OCI-M1 (cell line): ENCODE measurements at regions not wholly inside any gene's neighbourhood (a gene's known extent, or its start where the extent isn't known, plus 50 kb on each side); places are given as distances from the start of the nearest gene placed in this dataset.
"Not testable (repeated sequence)": the region's sequence is repeated elsewhere in the genome, so short reads cannot be mapped to it uniquely, and the experiment has no call there.

Source experiments
- DNase-seq: peaks from one replicate; lab custom pipeline; 2025; lab: John Stamatoyannopoulos, UW

DNA sequence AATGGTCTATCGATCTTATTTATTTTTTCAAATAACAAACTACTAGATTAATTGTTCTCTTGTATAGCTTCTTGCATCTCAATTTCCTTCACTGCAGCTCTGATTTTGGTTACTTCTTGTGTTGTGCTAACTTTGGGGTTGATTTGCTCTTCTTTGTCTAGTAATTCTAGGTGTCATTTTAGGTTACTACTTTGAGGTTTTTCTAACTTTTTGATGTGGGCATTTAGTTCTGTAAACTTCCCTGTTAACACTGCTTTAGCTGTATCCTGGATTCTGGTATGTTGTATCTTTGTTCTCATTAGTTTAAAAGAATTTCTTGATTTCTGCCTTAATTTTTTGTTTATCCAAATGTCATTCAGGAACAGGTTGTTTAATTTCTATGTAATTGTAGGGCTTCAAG lies 1188.0 kb downstream of the DNAJB9 start:
- no peak for DNase-seq

DNA sequence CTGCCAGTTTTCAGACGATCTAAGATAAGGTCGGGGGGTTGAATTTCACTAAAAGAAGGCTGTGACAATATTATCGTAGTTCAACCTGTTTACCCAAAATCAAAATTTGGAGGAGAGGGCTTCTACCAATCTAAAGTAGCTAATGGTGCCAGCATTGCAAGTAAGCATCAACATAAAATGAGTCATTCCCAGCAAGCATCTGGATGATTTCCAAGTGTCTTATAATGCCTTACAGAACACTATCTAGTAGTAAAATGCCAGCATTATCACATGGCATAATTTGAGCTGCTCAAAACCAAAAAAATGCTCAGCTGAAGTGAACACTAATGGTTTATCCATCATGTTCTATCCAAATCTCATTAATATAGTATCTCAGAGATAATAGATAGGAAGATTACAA lies 1193.9 kb downstream of the DNAJB9 start:
- peak; percentile 1 for DNase-seq

DNA sequence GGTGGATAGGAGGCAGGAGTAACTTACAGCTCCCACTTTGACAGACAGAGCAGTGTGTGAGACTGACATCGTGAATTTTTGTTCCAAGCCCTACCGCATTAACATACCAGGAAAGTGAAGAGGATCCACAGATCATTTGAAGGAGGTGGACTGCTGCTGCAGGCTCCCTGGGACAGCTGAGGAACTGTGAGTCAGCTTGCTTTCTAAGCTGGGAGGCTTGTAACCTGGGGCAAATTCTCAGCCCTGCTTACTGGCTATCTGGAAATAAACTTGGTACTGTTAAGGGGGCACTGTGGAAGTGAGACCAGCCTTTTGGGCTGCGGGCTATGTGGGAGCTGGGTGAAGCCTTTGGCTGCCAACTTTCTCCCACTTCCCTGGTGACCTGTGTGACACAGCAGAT lies 1202.5 kb downstream of the DNAJB9 start:
- DNase-seq = no peak

DNA sequence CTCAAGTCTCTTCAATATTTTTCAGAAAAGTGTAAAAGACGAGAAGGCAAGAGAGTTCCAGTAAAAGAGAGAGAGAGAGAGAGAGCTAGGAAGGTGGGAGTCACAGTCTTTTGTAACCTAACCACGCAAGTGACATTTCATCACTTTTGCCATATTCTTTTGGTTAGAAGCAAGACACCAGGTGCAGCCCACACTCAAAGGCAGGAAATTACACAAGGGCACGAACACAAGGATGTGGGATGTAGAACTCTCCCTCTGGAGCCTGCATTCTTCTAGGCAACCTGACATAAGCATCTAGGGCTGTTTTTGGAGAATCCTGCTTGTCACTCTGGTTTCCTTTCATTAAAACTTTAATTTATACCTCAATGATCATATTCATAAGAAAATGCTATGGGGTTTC lies 1213.1 kb downstream of the DNAJB9 start:
- DNase-seq = no peak

DNA sequence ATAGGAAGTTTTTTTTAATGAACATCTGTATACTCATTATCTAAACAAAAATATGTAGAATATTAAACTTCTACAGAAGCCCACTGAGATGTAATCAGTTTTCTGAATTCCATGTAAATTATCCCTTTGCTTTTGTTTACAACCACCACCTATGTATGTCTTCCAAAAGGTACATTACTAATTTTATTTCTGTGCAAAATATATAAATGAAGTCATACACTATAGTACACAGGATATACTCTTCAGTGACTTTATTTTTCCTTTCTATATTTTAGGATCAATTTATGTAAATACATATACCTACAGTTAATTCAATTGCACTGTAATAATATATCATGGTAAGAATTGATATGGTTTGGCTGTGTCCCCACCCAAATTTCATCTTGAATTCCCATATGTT lies 1236.9 kb downstream of the DNAJB9 start:
- no peak for DNase-seq

DNA sequence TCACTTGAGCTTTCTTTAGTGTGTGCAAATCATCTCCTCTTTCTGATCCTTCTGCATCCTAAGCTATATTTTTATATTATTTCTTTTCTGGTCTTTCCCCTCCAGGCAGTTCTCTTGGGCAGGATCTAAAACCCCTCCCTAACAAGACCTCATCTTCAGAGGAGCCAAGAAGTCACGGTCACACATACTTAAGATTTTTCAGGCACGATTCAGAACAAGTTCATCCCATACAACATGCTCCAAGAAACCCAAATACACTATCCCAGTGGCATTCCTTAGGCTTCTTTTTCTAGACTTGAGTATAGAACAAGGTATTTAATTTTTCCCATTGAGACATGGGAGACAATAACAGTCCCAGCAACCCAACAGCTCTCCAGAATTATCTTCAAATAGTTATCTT lies 1251.5 kb downstream of the DNAJB9 start:
- DNase-seq = no peak

DNA sequence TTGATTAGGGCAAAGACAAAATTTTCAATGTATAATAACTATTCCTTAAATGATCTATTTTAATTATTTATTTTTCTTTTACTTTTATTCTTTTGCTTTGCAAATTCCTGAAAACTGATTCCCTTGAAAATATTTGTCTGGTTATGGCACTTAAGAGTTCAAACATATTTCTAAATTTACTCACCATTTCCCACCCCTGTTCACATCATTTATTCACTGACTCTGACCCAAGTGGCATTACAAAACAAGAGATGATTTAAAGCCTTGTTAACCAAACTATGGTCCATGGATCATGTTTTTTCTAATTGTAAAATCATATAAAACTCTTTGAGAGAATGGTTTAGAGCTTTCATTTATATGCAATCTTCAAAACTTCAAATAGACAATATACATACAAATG lies 1256.1 kb upstream of the LRRN3 start:
- no peak for DNase-seq

DNA sequence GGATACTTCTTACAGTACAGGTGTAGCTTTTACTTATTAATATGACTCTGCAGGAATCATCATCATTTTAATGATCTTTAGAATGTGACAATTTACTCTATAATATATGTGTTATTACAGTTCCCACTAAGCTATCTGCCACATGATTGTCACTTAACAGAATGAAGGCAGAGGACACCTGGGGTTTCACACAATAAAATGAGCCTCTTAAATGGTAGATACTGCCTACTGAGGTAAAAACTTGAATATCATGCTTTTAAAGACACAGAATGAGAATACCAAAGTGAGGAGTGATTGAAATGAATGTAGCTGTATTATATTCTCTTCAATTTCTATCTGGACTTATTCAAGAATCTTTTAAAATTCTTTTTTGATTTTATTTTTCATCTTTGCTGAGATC lies 1255.3 kb upstream of the LRRN3 start:
- no peak for DNase-seq

DNA sequence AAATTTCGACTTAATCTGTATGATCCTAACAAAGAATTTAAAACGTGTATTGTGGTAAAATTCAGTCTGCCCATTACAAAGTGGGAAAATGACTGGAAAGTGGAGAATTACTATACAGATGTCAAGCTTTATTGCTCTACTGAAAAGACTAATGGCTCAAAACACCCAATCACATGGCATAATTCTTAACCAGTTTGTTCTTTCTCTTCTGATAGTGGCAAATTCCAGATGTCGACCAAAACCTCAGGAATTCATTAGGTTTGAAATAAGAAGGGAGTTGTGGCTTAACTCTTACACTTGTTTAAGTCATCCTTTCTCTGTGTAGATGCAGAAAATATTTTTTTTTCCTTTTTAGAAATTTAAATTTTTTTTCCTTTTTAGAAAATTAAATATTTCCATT lies 1254.9 kb upstream of the LRRN3 start:
- no peak for DNase-seq

DNA sequence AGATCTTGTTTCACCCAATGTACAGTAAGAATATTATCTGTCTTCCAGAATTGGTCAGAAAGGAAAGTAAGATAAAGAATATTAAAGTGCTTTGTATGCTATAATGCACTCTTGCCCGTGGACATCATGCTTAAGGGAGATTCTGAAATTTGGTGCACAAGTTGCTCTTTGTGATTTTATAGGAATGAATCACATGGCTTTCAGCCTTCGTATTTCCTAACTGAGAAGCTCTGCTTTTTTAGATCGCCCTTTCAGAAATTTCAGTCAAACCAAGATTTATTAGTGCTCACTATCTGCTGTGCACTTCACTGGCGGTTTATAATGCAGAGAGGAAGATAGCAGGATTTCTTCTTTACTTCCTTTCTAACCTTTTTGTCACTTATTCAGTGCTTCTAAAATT lies 1248.5 kb upstream of the LRRN3 start:
- peak; percentile 1 for DNase-seq

DNA sequence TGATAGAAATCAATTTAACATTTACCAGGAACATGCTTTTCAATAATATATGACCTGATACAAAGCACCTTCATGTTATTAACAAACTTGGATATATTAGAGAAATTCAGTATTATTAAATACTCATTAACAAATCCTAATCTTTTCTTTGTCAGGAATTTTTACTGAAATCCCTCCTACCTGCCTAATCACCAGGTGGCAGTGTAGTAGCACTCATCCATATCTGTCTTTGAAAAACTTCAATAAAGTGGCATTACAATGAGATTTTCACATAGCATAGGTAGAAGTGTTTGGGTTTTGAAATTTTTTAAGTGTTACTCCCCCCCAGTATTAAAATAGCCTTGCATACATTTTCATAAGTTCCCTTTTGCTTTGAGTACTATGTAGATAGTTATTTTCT lies 1246.6 kb upstream of the LRRN3 start:
- peak; percentile 31 for DNase-seq

DNA sequence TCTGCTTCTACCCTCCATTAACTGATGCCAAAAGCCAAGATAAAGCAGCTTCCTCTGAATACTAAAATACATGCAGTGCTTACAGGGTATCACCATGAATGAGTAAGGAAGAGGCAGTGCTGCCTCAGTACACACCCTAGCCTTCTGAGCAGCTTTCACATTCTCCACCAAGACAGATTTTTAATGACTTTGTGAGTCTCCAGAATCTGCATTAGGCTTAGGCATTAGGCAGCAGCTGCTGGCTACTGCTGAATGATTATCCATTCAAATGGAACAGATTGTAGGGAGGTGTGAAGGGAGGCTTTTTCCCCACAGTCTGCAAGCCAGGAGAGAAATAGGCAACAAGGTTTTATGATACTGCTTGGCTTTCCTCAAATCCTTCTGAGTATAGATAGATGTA lies 1226.7 kb upstream of the LRRN3 start:
- DNase-seq = no peak

DNA sequence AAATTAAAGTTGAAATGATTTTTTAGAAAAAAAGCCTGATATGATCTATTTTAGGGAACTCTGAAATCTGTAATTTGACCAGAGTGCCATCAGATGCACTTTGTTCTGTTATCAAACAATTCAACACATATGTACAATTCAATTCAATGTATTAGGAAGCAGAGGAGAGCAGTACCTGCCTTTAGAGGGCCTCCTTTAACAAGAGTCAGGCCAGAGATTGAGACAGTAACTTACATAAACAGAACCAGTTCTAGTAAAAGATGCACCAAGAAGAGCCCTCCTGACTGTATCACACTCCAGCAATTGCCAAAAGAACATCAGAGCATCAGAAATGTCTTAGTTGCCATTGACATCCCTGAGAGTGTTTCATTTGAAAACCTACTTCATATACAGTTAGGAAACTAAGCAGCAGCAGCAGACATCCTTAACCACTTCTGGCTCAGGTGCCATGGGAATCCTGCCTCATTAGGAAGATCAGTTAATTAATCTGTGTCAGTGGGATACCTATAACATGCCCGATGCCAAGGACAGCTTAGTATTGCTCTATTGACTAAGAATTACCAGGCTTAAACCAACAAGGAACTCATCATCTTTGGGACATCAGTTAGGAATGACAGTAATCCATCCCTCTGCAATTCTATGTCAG lies 1222.6 kb upstream of the LRRN3 start:
- DNase-seq = no peak

DNA sequence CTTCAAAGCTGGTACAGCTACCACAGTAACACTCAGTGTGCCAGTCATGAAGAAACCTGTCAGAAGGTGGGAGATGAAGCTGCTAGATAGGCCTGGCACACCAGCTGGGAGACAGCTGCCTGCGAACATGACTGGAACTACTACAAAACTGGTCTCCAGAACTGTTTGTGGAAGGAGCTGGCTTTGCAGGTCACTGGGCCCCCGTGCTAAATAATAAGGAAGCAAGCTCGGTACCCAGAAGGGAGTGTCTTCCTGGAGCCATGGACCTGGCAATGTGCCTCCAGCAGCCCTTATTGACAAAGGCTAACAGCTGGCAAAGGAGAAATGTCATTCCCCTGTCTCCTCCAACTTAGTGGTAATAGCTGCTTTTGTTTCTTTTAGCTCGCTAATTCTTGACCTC lies 1217.6 kb upstream of the LRRN3 start:
- no peak for DNase-seq

DNA sequence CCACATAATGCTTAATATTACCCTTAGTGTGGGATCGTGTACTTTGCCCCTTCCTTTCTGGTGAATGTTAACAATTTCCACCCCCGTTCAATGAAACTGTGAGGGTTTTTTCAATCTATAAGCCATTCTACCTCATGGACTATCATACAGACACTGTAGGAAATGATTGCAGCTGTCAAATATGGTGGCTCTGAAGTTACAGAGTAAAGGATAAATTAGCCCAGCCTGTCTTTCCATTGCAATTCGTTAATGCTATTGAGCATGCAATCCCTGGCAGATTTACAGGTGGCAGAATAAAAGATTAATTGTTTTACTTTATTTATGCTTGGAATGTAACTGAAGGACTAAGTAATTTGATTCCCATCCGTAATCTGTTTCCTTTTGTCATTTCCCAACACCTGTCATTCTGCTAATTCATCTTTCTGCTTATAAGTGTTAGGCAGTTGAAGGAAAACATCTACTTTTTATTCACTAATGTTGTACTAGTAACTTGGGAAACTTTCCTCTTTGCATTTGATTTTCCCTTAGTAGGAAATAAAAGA lies 1211.6 kb upstream of the LRRN3 start:
- no peak for DNase-seq

DNA sequence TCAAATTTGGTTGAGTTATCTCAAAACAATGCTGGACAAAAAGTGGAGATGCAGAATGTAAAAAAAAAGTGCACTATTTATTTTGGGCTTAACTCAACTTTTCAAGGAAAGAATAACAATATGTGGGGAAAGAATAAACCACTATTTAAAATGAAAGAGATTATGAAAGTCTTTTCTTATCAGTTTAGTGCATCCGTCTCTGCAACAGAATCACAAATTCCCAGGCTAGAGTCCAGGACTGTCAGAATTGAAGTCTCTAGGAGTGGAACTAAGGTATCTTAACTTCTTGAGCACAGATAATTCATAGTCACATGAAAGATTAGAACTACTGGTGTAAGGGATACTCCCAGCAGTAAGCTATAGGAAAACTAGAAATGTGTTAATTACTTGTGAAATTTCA lies 1200.3 kb upstream of the LRRN3 start:
- DNase-seq = peak; percentile 80

DNA sequence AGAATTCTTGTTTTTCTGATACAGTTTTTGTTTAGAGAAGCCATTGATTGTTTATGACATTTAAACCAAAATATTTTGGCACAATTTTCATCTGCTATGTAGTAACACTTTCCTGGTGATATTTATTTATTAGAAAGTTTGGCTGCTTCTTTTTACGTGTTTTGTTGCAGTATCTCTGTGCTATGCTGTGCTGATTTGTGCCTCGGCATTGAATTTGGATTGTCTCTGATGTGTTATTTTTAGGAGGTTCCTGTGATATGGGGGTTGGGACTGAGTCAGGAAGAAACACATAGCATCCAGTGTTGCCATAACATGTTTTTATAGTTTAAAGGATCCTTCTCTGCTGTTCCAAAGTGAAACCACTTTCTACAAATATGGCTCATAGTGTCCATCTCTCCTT lies 1197.7 kb upstream of the LRRN3 start:
- DNase-seq = peak; percentile 46

DNA sequence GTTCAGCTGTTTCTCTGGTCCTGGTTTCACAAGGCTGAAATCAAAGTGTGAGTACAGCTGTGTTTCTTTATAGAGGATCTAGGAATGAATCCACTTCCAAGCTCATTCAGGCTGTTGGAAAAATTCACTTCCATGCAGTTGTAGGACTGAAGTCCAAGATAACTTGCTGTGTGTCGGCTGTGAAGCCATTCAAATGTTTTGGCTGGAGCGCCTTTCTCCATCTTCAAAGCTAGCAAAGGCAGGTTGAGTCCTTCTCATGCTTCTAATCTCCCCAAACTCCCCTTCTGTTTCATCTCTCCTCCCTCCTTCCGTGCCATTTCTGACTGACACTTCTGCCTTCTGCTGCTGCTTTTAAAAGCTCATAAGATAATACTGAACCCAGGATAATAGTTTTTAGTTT lies 1195.4 kb upstream of the LRRN3 start:
- DNase-seq = peak; percentile 9

DNA sequence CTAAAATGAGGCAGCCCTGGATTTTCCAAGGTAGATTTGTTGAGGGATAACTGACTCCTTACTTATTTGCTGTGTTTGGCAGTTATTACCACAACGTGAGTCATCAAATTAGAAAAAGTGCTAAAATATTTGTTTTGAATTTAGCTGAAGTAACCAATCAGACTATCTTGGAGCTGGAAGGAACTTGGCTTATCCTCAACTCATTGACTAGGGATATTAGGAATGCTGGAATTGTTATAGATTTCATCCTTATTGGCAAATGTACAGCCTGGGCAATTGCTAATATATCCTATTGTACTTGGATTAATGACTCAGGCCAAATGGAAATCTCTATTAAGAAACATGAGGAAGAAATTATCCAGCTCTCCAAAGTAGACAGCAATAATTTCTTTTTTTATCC lies 1189.0 kb upstream of the LRRN3 start:
- no peak for DNase-seq

DNA sequence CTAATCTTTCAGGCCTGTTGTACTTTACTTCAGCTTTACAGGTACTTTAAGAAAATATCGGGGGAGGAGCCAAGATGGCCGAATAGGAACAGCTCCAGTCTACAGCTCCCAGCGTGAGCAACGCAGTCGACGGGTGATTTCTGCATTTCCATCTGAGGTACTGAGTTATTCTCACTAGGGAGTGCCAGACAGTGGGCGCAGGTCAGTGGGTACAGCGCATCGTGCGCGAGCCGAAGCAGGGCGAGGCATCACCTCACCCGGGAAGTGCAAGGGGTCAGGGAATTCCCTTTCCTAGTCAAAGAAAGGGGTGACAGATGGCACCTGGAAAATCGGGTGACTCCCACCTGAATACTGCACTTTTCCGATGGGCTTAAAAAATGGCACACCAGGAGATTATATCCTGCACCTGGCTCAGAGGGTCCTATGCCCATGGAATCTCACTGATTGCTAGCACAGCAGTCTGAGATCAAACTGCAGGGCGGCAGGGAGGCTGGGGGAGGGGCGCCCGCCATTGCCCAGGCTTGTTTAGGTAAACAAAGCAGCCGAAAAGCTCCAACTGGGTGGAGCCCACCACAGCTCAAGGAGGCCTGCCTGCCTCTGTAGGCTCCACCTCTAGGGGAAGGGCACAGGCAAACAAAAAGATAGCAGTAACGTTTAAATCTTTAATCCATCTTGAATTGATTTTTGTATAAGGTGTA lies 1185.4 kb upstream of the LRRN3 start:
- not testable (repeated sequence) for DNase-seq

DNA sequence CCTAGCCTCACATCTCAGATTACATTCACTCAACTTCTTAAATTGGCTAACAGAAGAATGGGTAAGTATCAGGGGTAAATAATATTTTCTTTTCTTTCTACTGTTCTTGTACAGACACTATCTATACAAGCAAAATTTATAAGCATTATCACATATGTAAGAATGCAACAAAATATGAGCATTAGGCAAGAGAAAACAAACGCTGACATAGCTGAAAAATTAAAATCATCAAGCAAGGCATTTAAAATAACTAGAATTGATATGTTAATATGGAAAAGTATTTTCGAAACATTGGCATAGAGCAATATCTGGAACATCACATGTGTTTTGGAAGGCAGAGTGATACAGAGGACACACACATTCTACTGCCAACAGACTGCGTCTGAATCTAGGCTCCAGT lies 1175.3 kb upstream of the LRRN3 start:
- DNase-seq = no peak

DNA sequence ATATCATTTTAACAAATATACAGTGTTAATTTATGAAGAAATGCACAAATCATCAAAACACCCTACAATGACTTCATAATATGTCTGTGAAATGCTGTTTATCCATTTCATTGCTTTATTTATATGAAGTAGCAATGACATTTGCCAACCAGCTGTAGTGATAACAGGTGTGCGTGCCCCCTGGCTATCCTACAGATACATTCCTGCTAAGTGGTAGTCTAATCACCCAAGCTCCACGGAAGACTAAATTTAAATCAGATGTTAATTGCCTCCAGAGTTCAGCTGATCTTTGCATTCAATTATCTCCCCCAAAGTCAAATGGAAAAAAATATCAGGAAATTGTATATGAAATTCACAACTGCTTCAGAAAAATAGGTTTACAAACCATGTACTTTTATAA lies 1164.2 kb upstream of the LRRN3 start:
- no peak for DNase-seq

DNA sequence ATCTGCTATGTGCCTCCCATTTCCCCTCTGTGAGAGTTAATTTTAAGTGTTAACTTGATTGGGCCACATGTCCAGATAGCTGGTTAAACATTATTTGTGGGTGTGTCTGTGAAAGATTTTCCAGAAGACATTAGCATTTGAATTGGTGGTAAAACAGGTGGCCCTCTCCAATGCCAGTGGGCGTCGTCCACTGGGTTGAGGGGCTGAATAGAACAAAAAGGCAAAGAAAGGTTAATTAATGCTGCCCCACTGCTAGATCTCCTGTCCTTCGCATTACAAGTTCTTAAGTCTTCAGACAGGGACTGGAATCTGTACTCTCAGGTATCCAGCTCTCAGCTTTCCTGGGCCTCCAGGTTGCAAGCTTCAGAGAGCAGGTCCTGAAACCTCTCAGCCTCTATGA lies 1160.9 kb upstream of the LRRN3 start:
- DNase-seq = no peak

DNA sequence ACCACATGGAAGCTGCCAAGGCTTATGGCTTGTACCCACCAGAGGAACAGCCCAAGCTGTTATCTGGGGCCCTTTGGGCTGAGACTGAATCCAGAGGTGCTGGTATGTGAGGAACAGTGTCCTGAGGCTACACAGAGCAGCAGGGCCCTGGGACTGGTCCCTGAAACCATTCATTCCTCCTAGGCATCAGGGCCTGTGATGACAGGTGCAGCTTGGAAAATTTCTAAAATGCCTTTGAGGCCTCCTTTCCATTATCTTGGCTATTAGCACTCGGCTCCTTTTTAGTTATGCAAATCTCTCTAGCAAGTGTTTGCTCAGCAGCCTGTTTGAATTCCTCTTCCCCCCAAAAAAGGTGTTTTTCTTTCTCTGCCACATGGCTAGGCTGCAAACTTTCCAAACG lies 1151.7 kb upstream of the LRRN3 start:
- no peak for DNase-seq
